HEK293T (cell line): ENCODE measurements at regions not wholly inside any gene's neighbourhood (a gene's known extent, or its start where the extent isn't known, plus 50 kb on each side); places are given as distances from the start of the nearest gene placed in this dataset.

Source experiments
- ARNT ChIP-seq: fragments of 450-650 bp; IDR thresholded peaks from 2 replicates; pipeline ENCODE4 v1.6.1; 2017; ENCODE audit warnings: mild to moderate bottlenecking
- SUZ12 ChIP-seq: fragments of 450-650 bp; IDR thresholded peaks from 2 replicates; pipeline ENCODE4 v1.6.1; 2016; ENCODE audit warnings: mild to moderate bottlenecking
- ZNF384 ChIP-seq: fragments of 450-650 bp; IDR thresholded peaks from 2 replicates; pipeline ENCODE4 v1.6.1; 2016

GRCh38 chr2:101608408-101609310, 88.8 kb upstream of the MAP4K4 start:
- TF ChIP-seq ZNF384 (0 out of 2 replicates have a peak, but pooled peaks have one; percentile 27), SUZ12 (no peak), ARNT (no peak)
